Mucosa of descending colon (tissue), 3 donors: ENCODE measurements at regions not wholly inside any gene's neighbourhood (a gene's known extent, or its start where the extent isn't known, plus 50 kb on each side); places are given as distances from the start of the nearest gene placed in this dataset.

ENCODE experiments used
- ATAC-seq: fragments of 200-7000 bp; cut with Tn5 transposase; one replicate; pipeline ENCODE4 v1.9.1; 2020; ENCODE audit warnings: mild to moderate bottlenecking, moderate library complexity
- DNase-seq, 3 donors: peaks; one replicate each; pipeline ENCODE4 v3.0.0-alpha.2; 2020
- H3K36me3 ChIP-seq: fragments of 200-600 bp; one replicate; pipeline ENCODE4 v1.8.0; 2021; ENCODE audit warnings: low read depth, mild to moderate bottlenecking
- H3K4me1 ChIP-seq: fragments of 200-600 bp; one replicate; pipeline ENCODE4 v1.8.0; 2021; ENCODE audit warnings: low read depth, mild to moderate bottlenecking
- H3K4me3 ChIP-seq: fragments of 200-600 bp; one replicate; pipeline ENCODE4 v1.8.0; 2021; ENCODE audit warnings: mild to moderate bottlenecking
- H3K9me3 ChIP-seq: fragments of 200-600 bp; one replicate; pipeline ENCODE4 v1.8.0; 2021; ENCODE audit warnings: mild to moderate bottlenecking
- intact Hi-C, 2 donors: fragments of 100-400 bp; cut with DNase I in 1 of 2; cut with micrococcal nuclease in 1 of 2; formaldehyde crosslinking; loops; one replicate each; pipeline versions ENCODE4 v1.11.0 to v1.11.1; 2022; cut with DNase I, micrococcal nuclease
- TF ChIP-seq, protein P1 (sequence below): fragments of 200-600 bp; IDR thresholded peaks from one replicate; pipeline ENCODE4 v1.8.0; 2022; ENCODE audit warnings: antibody characterized with exemption, mild to moderate bottlenecking
- donor health status: DM: no; HTN: no; CAD: no; lungs with moderate emphysema.
- donor health status: DM: no; HTN: no; CAD: no.
- donor health status: DM: no; HTN: yes; CAD: no.

DNA sequence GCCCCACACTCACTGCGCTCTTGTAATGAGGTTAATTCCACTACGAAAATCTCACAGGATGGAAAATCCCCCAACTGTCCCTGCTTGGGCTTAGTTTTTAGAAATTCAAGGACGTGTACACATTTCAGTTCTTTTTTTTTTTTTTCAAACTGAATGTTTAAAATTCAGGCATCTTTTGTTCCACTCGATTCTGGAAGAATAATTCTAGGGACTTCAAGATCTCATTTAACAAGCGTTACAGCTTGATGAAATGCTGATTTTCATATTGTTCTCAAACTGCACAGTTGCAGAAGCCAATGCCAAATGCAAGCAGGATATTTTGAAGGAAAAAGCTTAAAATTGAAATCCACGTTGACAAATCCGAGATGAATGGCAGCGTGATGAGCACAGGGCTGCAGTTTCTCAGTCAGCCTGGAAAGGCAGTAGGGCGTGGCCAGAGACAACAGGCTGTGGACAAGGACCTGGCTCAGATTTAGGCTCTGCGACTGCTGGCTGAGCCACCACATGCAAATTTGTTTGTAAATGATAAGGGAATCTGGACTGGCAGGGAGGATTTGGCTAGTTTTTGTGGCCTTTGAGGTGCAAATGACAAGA is 128.1 kb upstream of the MYCN start:
- intact Hi-C loops, result no loop called here
- Histone ChIP-seq H3K4me1 (no peaks in the 10 kb centered on the region), H3K9me3 (no peaks in the 10 kb centered on the region), H3K4me3 (no peak overlapping the region), H3K36me3 (no peaks in the 10 kb centered on the region)
- no peak for DNase-seq
- TF ChIP-seq, protein P1, sequence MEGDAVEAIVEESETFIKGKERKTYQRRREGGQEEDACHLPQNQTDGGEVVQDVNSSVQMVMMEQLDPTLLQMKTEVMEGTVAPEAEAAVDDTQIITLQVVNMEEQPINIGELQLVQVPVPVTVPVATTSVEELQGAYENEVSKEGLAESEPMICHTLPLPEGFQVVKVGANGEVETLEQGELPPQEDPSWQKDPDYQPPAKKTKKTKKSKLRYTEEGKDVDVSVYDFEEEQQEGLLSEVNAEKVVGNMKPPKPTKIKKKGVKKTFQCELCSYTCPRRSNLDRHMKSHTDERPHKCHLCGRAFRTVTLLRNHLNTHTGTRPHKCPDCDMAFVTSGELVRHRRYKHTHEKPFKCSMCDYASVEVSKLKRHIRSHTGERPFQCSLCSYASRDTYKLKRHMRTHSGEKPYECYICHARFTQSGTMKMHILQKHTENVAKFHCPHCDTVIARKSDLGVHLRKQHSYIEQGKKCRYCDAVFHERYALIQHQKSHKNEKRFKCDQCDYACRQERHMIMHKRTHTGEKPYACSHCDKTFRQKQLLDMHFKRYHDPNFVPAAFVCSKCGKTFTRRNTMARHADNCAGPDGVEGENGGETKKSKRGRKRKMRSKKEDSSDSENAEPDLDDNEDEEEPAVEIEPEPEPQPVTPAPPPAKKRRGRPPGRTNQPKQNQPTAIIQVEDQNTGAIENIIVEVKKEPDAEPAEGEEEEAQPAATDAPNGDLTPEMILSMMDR, result no peak
- ATAC-seq, result no peak

DNA sequence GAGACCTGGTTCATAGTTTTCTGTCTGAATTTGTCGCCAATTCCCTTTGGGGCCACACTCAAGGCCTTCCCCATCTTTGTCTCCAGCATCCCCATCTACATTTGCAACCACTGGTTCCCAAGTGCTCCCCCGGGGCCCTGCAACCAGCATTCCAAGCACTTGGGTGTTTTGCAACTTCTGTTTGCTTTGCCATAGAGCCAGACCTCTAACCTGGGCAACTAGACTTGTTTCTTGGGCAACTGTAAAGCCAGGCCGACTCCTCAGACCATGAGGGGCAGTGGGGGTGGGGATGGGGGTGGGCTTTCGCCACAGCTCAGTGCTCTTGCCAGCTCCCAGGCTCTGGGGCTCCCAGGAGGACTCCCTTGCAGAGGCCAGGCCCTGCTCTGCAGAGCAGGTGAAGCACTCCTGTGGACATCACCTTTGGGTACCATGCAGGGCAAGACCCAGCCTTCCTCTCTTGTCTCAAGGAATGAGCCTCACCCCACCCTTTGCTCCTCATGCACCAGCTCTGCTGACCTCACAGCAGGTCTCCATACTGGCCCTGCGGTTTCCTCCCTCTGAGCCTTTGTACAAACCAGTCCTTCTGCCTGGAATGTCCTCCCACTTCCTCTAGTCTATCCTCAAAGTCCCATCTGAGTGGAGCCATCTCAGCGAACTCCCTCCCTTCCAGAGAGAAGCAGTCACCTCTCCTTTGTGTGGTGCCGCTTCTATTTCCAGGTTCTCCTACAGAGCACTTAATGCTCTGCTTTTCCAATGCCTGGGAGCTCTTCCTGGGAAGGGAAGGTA is 126.7 kb upstream of the MYCN start:
- Histone ChIP-seq H3K9me3 (no peaks in the 10 kb centered on the region), H3K4me1 (no peaks in the 10 kb centered on the region), H3K36me3 (no peaks in the 10 kb centered on the region), H3K4me3 (no peak overlapping the region)
- TF ChIP-seq, protein P1, result no peak
- no peak for ATAC-seq
- no peak for DNase-seq
- intact Hi-C loops, result no loop called here

DNA sequence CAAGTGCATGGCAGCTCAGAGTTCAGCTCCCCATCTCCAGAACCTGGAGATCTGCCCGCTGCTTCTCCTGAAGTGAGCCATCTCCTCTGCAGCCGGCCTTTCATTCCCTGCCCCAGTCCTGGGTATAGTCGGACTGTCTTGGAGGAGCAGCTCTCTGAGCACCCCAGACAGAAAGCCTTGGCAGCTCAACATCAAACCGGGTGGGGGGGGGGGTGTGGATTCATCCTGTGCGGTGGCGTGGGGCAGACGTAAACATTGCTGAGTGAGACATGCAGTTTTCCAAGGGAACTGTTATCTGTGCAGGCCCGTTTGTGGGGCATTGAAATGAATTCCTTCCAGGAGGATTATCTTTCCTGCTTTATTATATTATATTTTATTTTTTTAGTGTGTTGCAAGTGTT is 125.9 kb upstream of the MYCN start:
- Histone ChIP-seq H3K4me1 (no peaks in the 10 kb centered on the region), H3K36me3 (no peaks in the 10 kb centered on the region), H3K9me3 (no peaks in the 10 kb centered on the region), H3K4me3 (no peak overlapping the region)
- TF ChIP-seq, protein P1, result no peak
- DNase-seq (no peak), ATAC-seq (no peak)
- intact Hi-C loops, result no loop called here

DNA sequence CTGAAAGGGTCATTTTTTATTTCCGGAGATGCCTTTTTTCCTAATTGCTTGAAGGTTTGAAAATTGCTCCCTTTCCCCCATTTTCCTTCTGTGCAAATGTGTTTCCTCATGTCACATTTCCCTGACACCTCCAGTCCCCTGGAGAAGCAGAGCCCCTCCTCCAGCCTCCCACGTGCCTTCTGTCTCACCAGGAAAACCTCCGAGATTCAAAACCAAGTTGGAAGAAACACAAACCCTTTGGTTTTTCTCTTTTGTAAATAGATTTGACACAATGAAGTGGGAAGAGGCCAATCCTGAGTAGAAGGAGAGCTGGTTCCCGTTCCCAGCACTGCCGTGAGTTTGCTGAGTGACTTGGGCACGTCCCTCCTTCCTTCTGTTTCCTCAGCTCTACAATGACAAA is 125.4 kb upstream of the MYCN start:
- TF ChIP-seq, protein P1, result no peak
- H3K4me1 ChIP-seq, result no peaks in the 10 kb centered on the region
- intact Hi-C loops, result no loop called here
- no peak for ATAC-seq
- H3K4me3 ChIP-seq, result no peak overlapping the region
- H3K36me3 ChIP-seq, result no peaks in the 10 kb centered on the region
- no peaks in the 10 kb centered on the region for H3K9me3 ChIP-seq
- DNase-seq, result no peak

DNA sequence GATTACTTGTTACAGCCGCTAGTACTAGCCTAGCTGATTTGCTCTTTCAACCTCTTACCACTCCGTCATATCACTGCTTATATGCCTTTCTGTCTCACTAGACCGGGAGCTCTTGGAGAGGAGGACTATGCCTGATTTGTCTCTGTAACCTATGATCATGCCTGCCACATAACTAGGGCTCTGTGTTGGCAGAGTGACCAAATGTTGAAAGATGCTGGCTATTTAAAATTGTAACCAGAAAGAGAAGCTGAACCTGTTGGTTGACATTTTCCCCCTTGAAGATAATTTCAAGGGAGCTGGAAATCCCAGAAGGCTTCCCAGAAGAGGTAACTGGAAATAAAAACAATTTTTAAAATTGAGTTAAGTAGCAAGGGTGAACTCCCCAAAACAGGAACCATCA is 124.1 kb upstream of the MYCN start:
- Histone ChIP-seq H3K4me3 (no peak overlapping the region), H3K9me3 (no peaks in the 10 kb centered on the region), H3K4me1 (no peaks in the 10 kb centered on the region), H3K36me3 (no peaks in the 10 kb centered on the region)
- no peak for ATAC-seq
- intact Hi-C loops, result no loop called here
- DNase-seq, result no peak
- TF ChIP-seq, protein P1, result no peak
